IMR-90 (cell line): ENCODE measurements at regions not wholly inside any gene's neighbourhood (a gene's known extent, or its start where the extent isn't known, plus 50 kb on each side); places are given as distances from the start of the nearest gene placed in this dataset.

Experiments
- ATAC-seq: fragments of 200-7000 bp; cut with Tn5 transposase; 2 replicates; pipeline ENCODE4 v1.9.1; 2020; ENCODE audit warnings: low read depth, mild to moderate bottlenecking, moderate library complexity
- BruUV-seq: library from RNA; stranded (reverse); fragments of 400-500 nt; replicated peaks from 2 replicates; lab custom pipeline; 2021; lab: Mats Ljungman, UMichigan
- CTCF ChIA-PET: fragments of 300-600 bp; formaldehyde crosslinking; extraction: SDS; loops from one replicate; lab custom pipeline; 2021; ENCODE audit warnings: antibody characterized with exemption; lab: Yijun Ruan, JAX
- POLR2A ChIA-PET: fragments of 300-600 bp; sonication (Branson Sonifier 250); formaldehyde crosslinking; loops from one replicate; lab custom pipeline; 2022; ENCODE audit warnings: antibody characterized with exemption; ENCODE audit not compliant: unreplicated experiment; lab: Charles Lee
- DNase-seq: peaks from one replicate; pipeline ENCODE4 v3.0.0; 2013
- H2AFZ ChIP-seq: replicated peaks from 2 replicates; pipeline ENCODE3; 2013; ENCODE audit warnings: low read length, mild to moderate bottlenecking; ENCODE audit not compliant: poor library complexity
- H2AK5ac ChIP-seq: 2 replicates; pipeline ENCODE4 v1.6.1; 2013; ENCODE audit warnings: low read depth, low read length, inconsistent platforms
- H2AK9ac ChIP-seq: replicated peaks from 2 replicates; pipeline ENCODE3; 2013; ENCODE audit warnings: mild to moderate bottlenecking, low read depth, low read length, moderate library complexity; ENCODE audit not compliant: poor library complexity
- H2BK120ac ChIP-seq: 2 replicates; pipeline ENCODE4 v1.6.1; 2013; ENCODE audit warnings: low read depth, low read length, inconsistent platforms
- H2BK15ac ChIP-seq: 3 replicates; pipeline ENCODE4 v1.6.1; 2013; ENCODE audit warnings: low read depth, low read length, inconsistent platforms
- H2BK20ac ChIP-seq: 2 replicates; pipeline ENCODE4 v1.6.1; 2013; ENCODE audit warnings: low read depth, mild to moderate bottlenecking, inconsistent platforms, low read length, moderate library complexity
- H2BK5ac ChIP-seq: 2 replicates; pipeline ENCODE4 v1.6.1; 2013; ENCODE audit warnings: mild to moderate bottlenecking, low read depth, low read length, inconsistent platforms; ENCODE audit not compliant: poor library complexity, severe bottlenecking
- H3K14ac ChIP-seq: replicated peaks from 2 replicates; pipeline ENCODE4 v1.6.1; 2013; ENCODE audit warnings: low read depth, low read length, inconsistent platforms
- H3K18ac ChIP-seq: 2 replicates; pipeline ENCODE4 v1.6.1; 2013; ENCODE audit warnings: low read depth, low read length, control low read depth
- H3K23ac ChIP-seq: 2 replicates; pipeline ENCODE4 v1.6.1; 2013; ENCODE audit warnings: low read depth, low read length, inconsistent platforms
- H3K27ac ChIP-seq: 2 replicates; pipeline ENCODE4 v1.5.1; 2013; ENCODE audit warnings: mild to moderate bottlenecking, control low read depth, low read length; ENCODE audit not compliant: insufficient read depth
- H3K27me3 ChIP-seq: 2 replicates; pipeline ENCODE4 v1.6.1; 2013; ENCODE audit warnings: low read length; ENCODE audit not compliant: control insufficient read depth, insufficient read depth
- H3K36me3 ChIP-seq: 2 replicates; pipeline ENCODE4 v1.6.1; 2013; ENCODE audit warnings: low read length, mixed read lengths; ENCODE audit not compliant: control insufficient read depth, insufficient read depth
- H3K4ac ChIP-seq: 2 replicates; pipeline ENCODE4 v1.6.1; 2013; ENCODE audit warnings: low read depth, low read length, inconsistent platforms
- H3K4me1 ChIP-seq: 2 replicates; pipeline ENCODE4 v1.6.1; 2013; ENCODE audit warnings: low read length, mixed read lengths; ENCODE audit not compliant: control insufficient read depth, insufficient read depth
- H3K4me2 ChIP-seq: 2 replicates; pipeline ENCODE4 v1.6.1; 2013; ENCODE audit warnings: low read depth, mild to moderate bottlenecking, control low read depth, low read length, moderate library complexity
- H3K4me3 ChIP-seq: 2 replicates; pipeline ENCODE4 v1.5.1; 2013; ENCODE audit warnings: low read depth, mild to moderate bottlenecking, control low read depth, low read length, moderate library complexity; ENCODE audit not compliant: insufficient read depth
- H3K56ac ChIP-seq: 2 replicates; pipeline ENCODE4 v1.6.1; 2013; ENCODE audit warnings: low read length, inconsistent platforms; ENCODE audit not compliant: insufficient read depth; ENCODE audit errors: extremely low read depth
- H3K79me1 ChIP-seq, 2 experiments: 2 replicates each; pipeline ENCODE4 v1.6.1; 2013; ENCODE audit warnings: low read length in 2 of 2, inconsistent platforms in 1 of 2, low read depth in 1 of 2
- H3K9ac ChIP-seq: 2 replicates; pipeline ENCODE4 v1.6.1; 2013; ENCODE audit warnings: low read depth, low read length, control low read depth
- H3K9me1 ChIP-seq: 2 replicates; pipeline ENCODE4 v1.6.1; 2013; ENCODE audit warnings: low read length, inconsistent platforms; ENCODE audit not compliant: insufficient read depth
- H3K9me3 ChIP-seq: 2 replicates; pipeline ENCODE4 v1.6.1; 2013; ENCODE audit warnings: low read length; ENCODE audit not compliant: control insufficient read depth, insufficient read depth
- H4K20me1 ChIP-seq: 2 replicates; pipeline ENCODE4 v1.6.1; 2013; ENCODE audit warnings: low read length, inconsistent platforms; ENCODE audit not compliant: insufficient read depth
- H4K5ac ChIP-seq: 2 replicates; pipeline ENCODE4 v1.6.1; 2013; ENCODE audit warnings: mild to moderate bottlenecking, low read depth, low read length, control low read depth
- H4K8ac ChIP-seq, 2 experiments: 2 replicates each; pipeline ENCODE4 v1.6.1; 2013; ENCODE audit warnings: low read depth in 2 of 2, low read length in 2 of 2, control low read depth in 1 of 2, inconsistent platforms in 1 of 2
- H4K91ac ChIP-seq: 2 replicates; pipeline ENCODE4 v1.6.1; 2013; ENCODE audit warnings: low read depth, low read length, inconsistent platforms; ENCODE audit not compliant: insufficient read depth
- BHLHE40 ChIP-seq: fragments of 150-350 bp; IDR thresholded peaks from 2 replicates; pipeline ENCODE4 v1.6.1; 2016; ENCODE audit warnings: mild to moderate bottlenecking, low read depth, low read length
- CTCF ChIP-seq: conservative IDR thresholded peaks from 2 replicates; pipeline ENCODE4 v1.5.1; 2012; ENCODE audit warnings: mild to moderate bottlenecking, low read depth, low read length, improper control_type of control experiment
- WGBS, 2 experiments: methylation state at CpG; one replicate each; pipeline versions ENCODE4 v1.1.5 to v1.1.7; 2013; ENCODE audit warnings: missing lambda C conversion rate in 2 of 2; ENCODE audit not compliant: insufficient read length in 1 of 2; ENCODE audit errors: extremely low coverage in 2 of 2; 5-methylcytosine and 5-hydroxymethylcytosine counted together
- dilution Hi-C: fragments of 300-500 bp; cut with HindIII; formaldehyde crosslinking; loops from one replicate; pipeline ENCODE4 v1.14.3; 2018; ENCODE audit warnings: low sequenced_read_pairs; ENCODE audit not compliant: unreplicated experiment
- in situ Hi-C: fragments of 300-500 bp; cut with MboI; formaldehyde crosslinking; loops from 3 replicates; pipeline ENCODE4 v1.14.3; 2019; ENCODE audit warnings: low sequenced_read_pairs, inconsistent platforms, mixed read lengths
- intact Hi-C: fragments of 100-400 bp; cut with micrococcal nuclease; formaldehyde crosslinking; loops from 2 replicates; pipeline ENCODE4 v1.10.0; 2022

GRCh38 chr7:79787623-79788022 lies 334.2 kb upstream of the MAGI2 start:
- H2AFZ ChIP-seq, result no peak overlapping the region
- no peak overlapping the region for H3K27ac ChIP-seq
- peaks cover 3% of the 10 kb centered on the region; the same call in 1 of the 2 replicates for H3K4me1 ChIP-seq
- 0 out of 2 replicates have a peak overlapping the region, but pooled peaks have one; percentile 36 for H4K5ac ChIP-seq
- ChIA-PET POLR2A (no interaction called here), CTCF (no interaction called here)
- no peak overlapping the region for H3K14ac ChIP-seq
- H3K9ac ChIP-seq, result no peak overlapping the region
- H3K18ac ChIP-seq, result no peak overlapping the region
- H3K4me3 ChIP-seq, result no peak overlapping the region
- no peaks in the 10 kb centered on the region for H4K20me1 ChIP-seq
- no peaks in the 10 kb centered on the region for H3K27me3 ChIP-seq
- H3K23ac ChIP-seq, result no peak overlapping the region
- no peak overlapping the region for H2AK5ac ChIP-seq
- H3K56ac ChIP-seq, result no peak overlapping the region
- H3K36me3 ChIP-seq, result no peaks in the 10 kb centered on the region
- intact Hi-C loops, result no loop called here
- H3K79me1 ChIP-seq, result no peaks in the 10 kb centered on the region
- no peak overlapping the region for H4K8ac ChIP-seq
- no peaks in the 10 kb centered on the region for H3K9me3 ChIP-seq
- TF ChIP-seq CTCF (no peak), BHLHE40 (no peak)
- dilution Hi-C loops, result no loop called here
- H3K4ac ChIP-seq, result no peak overlapping the region
- no peak overlapping the region for H2BK20ac ChIP-seq
- DNase-seq (no peak), ATAC-seq (no peak)
- no peaks in the 10 kb centered on the region; the same call in 1 of the 2 replicates for H3K9me1 ChIP-seq
- H4K91ac ChIP-seq, result no peak overlapping the region
- H2AK9ac ChIP-seq, result no peak overlapping the region
- no peak overlapping the region for H2BK15ac ChIP-seq
- WGBS, 2 experiments, result no CpG with 5 or more reads among the region's 3 CpGs
- BruUV-seq, result no TSS peak
- H2BK5ac ChIP-seq, result no peak overlapping the region
- in situ Hi-C loops, result no loop called here
- no peak overlapping the region for H2BK120ac ChIP-seq
- H3K4me2 ChIP-seq, result no peak overlapping the region
